Astrocyte (in vitro differentiated cells and primary cell): ENCODE measurements at regions not wholly inside any gene's neighbourhood (a gene's known extent, or its start where the extent isn't known, plus 50 kb on each side); places are given as distances from the start of the nearest gene placed in this dataset.

Experiments used
- CTCF ChIP-seq: IDR thresholded peaks from 2 replicates; pipeline ENCODE4 v1.5.1; 2011; ENCODE audit warnings: low read depth, mild to moderate bottlenecking, inconsistent platforms, low read length, moderate library complexity; ENCODE audit not compliant: insufficient read depth
- EZH2 ChIP-seq: IDR thresholded peaks from 2 replicates; pipeline ENCODE4 v1.6.1; 2012; ENCODE audit warnings: mild to moderate bottlenecking, low read length, inconsistent platforms; ENCODE audit not compliant: insufficient read depth

GRCh38 chr6:30832864-30833263 lies 51.5 kb upstream of the DDR1 start:
- TF ChIP-seq CTCF: no peak
- TF ChIP-seq EZH2: no peak
